NCI-H1436 (cell line): ENCODE measurements at regions not wholly inside any gene's neighbourhood (a gene's known extent, or its start where the extent isn't known, plus 50 kb on each side); places are given as distances from the start of the nearest gene placed in this dataset.

Experiments used
- DNase-seq: peaks from one replicate; lab custom pipeline; 2025; lab: John Stamatoyannopoulos, UW

DNA sequence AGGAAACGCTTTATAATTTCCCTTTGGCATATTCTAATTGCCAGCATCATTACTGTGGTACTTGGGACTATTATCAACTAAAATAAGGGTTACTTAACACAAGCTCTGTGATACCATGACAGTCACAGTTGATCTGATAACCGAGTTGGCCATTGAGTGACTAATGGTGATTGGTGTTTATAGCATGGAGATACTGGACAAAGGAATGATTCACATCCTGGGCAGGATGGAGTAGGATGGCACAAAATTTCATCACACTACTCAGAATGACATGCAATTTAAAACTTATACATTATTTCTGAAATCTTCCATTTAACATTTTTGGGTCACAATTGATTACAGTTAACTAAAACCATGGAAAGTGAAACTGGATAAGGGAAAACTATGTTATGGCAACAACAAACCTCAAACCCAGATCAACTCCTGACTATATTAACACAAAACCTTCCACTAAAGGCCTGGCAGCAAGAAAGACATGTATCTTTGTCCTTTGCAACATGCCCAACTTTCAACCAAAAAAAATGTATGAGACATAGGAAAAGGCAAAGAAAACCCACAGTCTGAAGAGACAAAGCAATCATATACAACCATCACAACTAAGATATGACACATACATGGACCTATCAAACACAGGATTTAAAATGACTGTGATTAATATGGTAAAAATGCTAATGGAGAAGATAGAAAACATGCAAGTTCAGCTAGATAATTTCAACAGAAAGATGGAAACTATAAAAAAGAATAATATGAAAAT lies 208.5 kb upstream of the NRP1 start:
- no peak for DNase-seq

DNA sequence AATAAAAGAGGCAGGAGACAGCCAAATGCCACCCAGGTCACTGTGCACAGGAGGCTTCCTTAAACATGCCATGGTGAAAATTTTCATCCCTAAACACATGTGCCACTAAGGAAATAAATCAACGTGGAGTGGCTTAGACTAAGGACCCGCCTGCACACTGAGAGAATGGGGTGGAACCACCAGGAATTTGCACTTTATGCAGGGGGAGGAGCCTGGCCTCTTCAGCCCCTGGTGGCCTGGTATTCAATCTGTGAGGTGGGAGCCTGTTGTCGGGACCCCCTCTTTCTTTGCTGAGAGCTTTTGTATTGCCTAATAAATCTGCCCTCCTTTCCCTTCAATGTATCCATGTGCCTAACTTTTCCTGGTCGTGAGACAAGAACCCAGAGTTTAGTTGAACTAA lies 204.6 kb upstream of the NRP1 start:
- no peak for DNase-seq

DNA sequence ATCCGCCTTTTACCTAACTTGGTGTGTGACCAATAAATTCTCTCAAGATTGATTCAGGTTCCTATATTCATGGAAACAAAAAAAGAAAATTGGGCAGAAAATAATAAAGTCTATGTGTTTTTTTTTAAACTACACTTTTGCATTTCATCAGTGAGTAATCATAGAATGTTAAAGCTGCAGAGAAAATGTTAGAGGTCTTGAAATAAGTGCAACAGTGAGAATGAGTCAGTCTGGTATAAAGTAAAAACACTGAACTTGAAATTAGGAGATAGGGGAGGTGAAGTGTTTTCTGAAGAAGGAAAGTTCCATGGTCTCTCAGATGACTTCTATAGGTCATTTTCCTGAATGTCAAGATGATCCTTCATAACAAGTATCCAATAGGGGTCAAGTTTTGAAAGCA lies 202.6 kb upstream of the NRP1 start:
- DNase-seq: no peak

DNA sequence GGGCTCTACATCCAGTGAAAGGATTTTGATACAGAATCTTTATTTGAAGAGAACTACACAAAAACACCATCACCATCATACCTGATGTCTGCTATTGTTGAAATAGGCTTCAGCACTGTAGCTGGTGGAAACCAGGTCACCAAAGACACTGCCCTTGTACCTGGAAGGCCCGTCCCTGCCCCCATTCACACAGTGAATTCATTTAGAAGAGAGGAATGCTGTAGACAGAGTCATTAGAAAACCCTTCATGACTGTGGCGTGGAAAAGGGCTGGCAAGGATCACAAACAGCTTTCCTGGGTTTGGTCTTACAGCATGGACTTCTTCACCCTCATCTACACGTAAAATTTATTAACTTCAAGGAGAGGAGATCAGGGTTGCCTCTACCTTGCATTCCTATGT lies 202.0 kb upstream of the NRP1 start:
- no peak for DNase-seq

DNA sequence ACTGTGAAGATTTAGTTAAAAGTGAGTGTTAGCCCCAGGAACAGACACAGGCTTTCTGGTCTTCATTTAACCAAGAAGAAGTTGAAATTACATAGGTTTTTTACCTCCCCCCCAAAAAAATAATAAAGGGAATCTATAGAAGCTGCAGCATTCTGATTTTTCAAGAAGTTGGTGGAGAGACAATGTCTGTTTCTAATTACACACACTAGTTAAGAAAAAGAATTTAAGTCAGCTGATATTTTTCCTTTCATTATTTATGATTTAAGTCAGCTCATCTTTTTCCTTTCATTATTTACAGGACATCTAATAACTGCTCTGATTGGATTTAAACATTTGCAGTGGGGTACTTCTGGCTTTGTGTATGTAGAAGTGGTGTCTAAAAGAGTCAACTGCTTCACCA lies 201.4 kb upstream of the NRP1 start:
- DNase-seq: no peak

DNA sequence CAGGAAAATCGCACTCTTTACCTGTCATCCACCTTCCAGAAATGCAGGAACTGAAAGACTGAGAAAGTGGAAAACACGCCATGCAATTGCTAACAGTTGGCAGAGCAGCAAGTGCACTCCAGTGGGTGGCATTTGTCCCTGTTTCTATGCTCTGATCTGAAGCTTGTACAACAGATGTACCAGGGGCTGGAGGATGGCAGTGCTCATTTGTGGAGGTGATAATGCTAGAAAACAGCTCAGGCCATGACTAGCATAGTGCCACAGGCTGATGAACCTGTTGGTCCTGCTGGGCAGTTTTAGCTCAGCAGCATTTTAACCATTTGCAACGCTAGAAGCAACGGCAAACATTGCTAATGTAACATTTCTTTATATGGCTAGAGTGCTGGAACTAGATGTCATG lies 199.9 kb upstream of the NRP1 start:
- DNase-seq: no peak

DNA sequence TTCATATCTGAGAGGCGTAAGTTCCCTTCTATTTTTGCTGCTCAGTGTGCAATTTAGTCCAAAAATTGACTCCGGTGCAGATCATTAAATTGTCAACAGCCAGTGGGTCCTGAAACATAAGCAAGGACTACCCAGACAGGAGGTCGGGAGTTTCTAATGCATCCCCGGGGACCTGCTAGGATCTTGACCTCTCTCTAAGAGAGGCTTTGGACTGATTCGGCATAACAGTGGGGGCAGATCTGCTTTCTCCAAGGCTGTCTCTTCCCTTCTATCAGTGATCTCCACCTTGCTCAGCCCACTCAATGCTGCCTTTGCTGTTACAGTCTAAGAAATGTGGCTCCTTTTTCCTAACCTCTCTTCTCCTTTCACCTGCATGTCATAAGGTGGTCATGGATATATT lies 199.1 kb upstream of the NRP1 start:
- DNase-seq: no peak

DNA sequence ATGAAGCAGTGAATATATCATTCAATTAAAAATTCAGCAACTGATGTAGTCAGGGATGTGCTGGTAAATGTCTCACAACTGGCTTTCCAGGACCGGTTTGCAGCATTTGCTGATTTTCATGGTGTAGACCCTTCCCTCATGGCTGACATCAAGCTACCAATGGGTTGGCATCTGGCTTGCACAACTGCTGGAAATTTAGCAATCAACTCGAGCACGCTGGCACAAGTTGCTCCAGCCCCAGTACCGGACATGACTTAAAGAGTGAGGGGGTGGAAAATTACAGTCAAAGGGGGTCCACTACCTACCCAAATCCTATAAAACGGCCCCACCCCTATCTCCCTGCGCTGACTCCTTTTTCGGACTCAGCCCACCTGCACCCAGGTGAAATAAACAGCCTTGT lies 198.4 kb upstream of the NRP1 start:
- DNase-seq: no peak

DNA sequence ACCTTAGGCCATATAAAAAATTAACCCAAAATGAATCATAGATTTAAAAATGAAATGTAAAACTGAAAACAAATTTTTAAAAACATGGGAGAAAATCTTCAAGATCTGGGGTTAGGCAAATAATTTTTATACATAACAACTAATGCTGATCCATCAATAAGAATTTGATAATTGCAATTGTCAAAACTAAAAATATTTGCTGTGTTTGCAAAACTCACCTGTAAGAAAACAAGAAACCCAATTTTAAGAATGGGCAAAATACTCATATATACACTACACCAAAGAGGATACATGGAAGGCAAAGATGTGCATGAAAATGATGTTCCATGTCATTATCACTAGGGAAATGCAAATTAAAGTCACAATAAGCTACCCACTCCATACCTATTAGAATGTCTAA lies 194.8 kb upstream of the NRP1 start:
- DNase-seq: no peak

DNA sequence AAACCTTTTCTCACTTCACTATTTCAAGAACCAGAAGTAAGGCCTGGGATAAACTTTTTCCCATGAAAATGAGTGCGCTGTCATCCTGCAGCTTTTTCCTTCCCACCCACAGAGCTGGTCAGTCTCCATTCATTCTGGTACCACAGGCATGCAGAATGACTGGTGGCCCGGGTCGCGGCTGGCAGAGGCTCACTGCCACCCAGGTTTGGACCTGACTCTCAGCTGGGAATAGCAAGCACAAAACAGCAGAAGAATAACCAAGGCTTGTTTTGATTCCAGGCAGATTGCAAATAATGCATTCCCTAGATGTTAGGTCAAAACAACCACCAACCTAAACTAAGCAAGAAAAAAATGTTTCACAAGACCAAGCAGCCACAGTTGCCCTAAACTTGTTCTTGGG lies 190.5 kb upstream of the NRP1 start:
- no peak for DNase-seq

DNA sequence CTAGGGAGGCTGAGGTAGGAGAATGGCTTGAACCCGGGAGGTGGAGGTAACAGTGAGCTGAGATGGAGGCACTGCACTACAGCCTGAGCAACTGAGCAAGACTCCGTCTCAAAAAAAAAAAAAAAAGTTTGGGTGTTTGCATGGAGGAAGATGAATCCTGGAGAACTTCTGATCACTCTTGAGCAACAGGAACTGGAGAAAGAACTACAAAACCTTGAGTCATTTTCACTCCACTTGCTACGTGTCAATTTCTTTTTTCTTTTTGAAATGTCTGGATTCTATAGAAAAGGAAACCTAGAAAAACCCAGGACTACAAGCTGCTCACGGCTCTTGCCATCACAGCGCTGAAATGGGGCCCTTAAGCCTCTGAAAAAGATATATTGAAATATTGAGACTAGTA lies 189.6 kb upstream of the NRP1 start:
- no peak for DNase-seq

DNA sequence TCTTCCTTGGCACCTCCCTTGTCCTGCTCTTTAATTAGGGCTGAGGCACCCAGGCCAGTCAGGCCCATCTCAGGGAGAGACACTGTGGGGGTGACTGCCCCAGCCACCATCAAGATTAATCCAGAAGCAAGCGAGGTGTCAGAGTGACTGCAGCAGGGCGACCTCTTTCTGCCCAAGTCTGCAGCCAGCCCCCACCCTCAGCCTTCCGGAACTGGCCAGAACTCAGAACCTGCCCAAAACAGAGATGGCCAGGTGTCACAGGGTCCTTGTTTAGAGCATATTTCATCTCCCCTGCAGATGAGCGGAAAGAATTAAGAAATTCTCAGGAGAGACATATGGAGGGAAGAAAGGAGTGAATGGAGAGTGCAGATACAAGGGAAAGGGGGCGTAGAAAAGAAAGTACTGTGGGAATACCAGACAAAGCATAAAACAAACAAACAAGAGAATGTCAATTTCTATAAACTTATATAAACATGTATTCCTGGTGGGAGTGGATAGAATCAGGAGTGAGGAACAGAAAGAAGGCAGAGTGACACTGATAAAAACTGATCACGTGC lies 188.8 kb upstream of the NRP1 start:
- no peak for DNase-seq

DNA sequence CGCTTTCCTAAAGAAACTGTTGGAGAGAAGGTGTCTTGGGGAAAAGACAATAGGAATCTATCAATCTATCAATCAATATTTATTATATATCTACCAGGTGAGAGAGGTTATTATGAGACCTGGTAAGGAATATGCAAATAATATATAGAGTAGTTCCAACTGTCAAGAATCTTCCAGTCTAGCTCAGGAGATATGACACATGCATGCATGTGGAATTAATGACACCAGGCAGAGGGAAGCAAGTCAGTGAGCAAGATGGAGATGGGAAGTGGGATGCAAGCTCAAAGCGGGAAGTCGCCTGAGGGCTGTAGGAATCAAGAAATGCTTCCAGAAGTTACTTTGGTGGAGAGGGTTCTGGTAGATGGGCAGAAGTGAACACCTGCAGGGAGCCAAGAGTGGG lies 187.4 kb upstream of the NRP1 start:
- no peak for DNase-seq

DNA sequence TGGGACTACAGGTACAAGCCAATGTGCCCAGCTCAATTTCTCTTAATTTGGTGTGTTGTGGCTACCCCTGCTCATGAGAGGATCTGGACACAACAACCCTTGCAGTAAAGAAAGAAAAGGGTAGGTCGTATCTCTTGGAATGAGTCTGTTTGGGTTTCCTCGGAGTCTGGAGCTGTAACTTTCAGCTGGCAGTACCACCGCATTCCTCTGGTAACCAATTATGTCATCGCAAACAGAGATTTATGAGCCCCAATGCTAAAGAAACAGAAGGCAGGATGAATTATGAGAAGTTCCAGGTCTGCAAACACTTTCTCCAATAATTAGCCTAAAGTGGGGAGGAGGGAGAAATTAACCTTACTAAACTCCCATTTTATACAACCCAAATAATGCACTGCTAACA lies 186.6 kb upstream of the NRP1 start:
- no peak for DNase-seq

DNA sequence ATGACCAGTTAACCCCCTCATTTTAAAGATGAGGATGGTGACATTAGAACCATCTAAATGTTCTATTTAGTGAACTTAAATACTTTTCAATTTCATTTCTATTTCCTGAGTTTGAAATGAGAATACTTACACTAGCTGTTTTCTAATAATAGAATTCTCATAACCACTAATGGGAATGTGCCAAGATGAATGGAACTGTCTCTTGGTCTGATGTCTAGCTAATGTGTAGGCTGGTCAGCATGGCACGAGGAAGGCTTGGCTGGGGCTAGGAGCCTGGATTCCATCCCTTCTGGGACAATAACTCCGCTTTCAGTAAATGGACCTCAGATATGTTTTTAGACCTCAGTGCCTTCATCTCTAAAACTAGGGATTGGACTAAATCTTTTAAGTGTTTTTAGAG lies 185.8 kb upstream of the NRP1 start:
- no peak for DNase-seq

DNA sequence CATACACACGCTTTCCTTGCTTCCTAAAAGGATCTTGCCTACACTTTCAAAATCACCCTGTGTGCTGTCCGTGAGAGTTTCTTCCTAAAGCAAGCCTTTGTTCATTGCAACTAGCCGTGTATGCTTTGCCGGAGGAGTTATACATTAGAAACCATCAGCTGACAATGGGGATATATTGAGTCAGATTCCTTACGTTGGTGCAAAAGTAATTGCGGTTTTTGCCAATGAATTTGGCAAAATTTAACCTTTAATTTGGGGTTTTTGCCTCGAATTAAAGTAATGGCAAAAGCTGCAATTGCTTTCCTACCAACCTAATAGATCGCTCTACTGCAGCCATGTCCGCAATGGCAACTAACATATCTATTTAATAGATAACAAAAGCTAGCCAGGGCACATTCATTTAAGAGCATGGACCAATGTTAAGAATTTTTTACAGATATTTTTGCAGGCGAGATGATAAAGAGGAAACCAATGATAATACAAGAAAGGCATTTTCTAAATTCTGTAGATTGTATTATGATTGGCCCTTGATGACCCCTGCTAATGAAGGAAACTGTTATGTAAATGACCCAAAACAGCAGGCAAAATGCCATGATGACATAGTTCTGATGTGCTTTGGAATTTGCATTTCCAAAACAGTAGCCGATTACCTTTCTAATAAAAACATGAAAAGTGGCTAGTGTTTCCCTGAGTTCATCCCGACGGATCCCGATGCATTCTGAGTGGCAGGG lies 184.8 kb upstream of the NRP1 start:
- DNase-seq: no peak

DNA sequence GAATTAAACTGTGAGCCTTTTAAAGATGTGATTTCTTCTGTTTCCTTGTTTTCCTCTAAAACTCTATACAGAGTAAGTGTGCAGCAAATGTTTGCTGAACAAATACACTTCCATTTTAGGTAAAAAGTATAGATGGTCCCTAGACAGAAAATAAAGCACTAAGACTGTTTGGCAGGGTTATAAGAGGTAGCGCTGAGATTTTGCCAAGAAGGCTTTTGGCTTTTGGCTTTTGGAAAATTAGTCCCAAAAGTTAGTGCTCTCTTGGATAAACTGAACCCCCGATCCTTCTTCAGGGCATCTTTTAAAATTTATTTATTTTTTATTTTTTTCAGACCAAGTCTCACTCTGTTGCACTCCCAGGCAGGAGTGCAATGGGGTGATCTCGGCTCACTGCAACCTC lies 175.7 kb upstream of the NRP1 start:
- no peak for DNase-seq

DNA sequence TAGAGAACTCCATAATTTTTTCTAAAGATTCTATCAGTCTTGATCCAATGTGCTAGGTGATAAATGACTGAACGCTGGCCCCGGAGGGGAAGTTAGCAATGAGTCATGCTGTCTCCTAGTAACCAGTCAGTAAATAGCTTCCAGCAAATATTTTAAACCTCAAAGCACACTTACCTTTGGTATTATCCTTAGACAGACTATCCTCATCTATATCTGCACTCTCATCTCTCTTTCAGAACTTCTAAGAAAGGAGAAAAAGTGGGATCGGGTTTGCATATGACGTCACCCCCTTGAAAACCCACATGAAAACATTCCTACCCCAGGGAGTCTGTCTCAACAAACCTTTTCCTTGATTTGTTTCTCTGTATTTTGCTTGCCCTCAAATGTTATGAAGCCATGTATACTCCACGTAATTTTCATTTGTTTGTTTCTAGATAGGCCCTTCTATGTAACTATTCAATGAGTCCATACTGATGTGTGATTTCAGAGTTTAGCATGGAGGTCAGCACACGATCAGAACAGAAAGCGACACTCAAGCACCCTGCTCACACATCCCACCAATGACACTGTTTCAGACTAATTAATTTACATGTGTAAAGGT lies 174.9 kb upstream of the NRP1 start:
- peak; percentile 59 for DNase-seq

DNA sequence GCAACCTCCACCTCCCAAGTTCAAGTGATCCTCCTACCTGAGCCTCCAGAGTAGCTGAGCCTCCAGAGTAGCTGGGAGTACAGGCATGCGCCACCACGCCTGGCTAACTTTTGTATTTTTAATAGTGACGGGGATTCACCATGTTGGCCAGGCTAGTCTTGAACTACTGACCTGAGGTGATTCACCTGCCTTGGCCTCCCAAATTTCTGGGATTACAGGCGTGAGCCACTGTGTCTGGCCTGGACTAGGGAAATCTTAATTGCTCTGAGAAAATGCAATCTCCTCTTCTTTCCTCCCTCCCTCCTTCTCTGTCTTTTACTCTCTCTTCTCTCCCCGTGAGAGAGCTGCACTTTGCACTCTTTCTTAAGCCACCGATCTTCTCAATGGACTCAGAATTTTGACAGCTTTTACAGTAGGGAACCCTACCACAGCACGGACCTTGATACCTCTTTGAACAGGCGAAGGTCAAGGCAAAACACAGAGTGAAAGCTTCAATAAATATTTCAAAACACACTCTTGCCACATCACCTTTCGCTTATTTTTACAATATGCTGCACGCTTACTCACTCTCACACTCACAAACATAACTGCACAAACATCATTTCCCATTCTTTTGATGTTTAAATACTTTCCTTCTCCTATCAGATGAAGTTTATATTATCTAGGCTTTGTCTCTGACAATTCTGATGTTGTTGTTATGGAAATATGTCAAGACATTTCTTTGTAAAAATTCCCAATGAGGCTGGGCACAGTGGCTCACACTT lies 173.4 kb upstream of the NRP1 start:
- DNase-seq: no peak

DNA sequence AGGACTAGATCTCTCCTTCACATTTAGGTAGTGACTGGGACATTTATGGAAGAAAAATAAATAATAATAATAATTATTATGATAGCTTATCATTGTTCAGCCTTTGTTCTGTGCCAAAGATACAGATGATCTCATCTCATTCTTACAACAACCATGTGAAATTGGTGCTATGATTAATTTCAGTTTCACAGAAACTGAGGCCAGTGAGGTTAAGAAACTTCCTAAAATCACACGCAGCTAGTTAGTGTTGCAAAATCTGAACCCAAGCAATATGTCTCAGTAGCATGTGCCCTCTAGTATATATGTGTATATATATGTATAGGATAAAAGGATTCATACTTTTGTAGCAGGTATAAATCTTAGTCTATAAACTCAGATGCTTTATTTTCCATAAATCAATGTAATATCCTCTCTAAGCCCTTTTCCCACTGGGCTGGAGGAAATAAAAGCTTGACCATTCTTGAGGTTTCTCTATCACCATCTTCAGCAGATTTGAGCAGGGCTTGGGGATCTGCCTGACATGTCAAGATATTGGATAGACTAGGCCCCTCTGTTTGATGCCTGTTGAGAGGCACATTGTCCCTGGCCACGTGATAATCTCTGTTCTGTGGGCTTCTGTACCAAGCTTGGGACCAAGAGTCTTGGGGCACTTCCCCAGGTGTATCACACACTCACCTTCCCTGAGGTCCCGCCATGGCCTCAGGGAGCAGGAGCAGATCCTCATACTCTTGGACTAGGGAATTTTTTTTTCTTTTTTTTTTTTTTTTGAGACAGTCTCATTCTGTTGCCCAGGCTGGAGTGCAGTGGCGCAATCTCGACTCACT lies 172.6 kb upstream of the NRP1 start:
- no peak for DNase-seq

DNA sequence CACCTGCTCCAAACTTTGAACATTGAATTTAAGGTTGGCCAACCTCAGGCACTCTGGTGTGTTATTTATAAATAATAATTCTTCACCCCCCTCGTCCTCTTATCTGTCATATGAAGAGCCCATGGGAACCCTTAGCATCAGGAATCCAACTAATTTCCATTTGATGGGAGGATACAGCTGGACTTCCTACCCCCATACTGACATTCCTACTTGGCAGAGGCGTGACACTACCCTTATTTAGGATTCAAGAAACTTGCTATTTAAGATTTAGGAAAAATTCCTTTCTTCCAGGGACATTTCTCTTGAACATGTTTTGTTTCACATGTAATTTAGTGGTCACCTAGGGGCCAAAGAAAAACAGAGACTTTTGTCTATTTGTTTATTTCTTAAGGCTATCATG lies 171.9 kb upstream of the NRP1 start:
- DNase-seq: no peak

DNA sequence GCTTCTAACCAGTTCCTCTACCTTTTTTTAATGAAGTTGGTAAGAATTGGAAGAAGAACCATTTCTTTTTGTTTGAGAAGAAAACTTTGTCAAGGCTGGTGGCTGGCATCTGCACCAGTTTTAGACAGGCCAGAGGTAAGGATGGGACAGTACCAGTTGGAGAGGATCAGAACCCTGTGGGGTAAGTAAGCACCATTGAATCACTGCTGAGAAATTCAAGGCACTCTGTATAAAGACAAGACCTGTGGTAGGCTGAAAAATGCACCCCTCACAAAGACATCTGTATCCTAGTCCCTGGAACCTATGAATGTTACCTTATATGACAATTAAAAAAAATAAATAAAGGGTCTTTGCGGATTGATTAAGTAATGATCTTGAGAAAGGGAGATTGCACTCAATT lies 166.7 kb upstream of the NRP1 start:
- no peak for DNase-seq
